Suprapubic skin (tissue), 4 donors: ENCODE measurements at regions not wholly inside any gene's neighbourhood (a gene's known extent, or its start where the extent isn't known, plus 50 kb on each side); places are given as distances from the start of the nearest gene placed in this dataset.

Source experiments
- EP300 ChIP-seq: sonication (generic); formaldehyde crosslinking; IDR thresholded peaks from one replicate; pipeline ENCODE4 v1.6.1; 2017; ENCODE audit warnings: antibody characterized with exemption
- POLR2A ChIP-seq, 2 donors: fragments of 450-650 bp; IDR thresholded peaks; one replicate each; pipeline ENCODE4 v1.6.1; 2017; ENCODE audit warnings: antibody characterized with exemption in 2 of 2, mild to moderate bottlenecking in 2 of 2, moderate library complexity in 2 of 2
- POLR2AphosphoS5 ChIP-seq, 3 donors: sonication (generic); formaldehyde crosslinking; IDR thresholded peaks; one replicate each; pipeline ENCODE4 v1.6.1; 2017; ENCODE audit warnings: antibody characterized with exemption in 3 of 3
- TF ChIP-seq, protein P1 (sequence below), 2 donors: fragments of 200-600 bp in 1 of 2; fragments of 450-650 bp in 1 of 2; sonication (generic) in 1 of 2; IDR thresholded peaks; one replicate each; pipeline ENCODE4 v1.5.1; 2016 to 2019; ENCODE audit warnings: antibody characterized with exemption in 2 of 2, mild to moderate bottlenecking in 1 of 2, moderate library complexity in 1 of 2

GRCh38 chrX:46311581-46312120 is 233.6 kb downstream of the ZNF674 start:
- TF ChIP-seq, protein P1, sequence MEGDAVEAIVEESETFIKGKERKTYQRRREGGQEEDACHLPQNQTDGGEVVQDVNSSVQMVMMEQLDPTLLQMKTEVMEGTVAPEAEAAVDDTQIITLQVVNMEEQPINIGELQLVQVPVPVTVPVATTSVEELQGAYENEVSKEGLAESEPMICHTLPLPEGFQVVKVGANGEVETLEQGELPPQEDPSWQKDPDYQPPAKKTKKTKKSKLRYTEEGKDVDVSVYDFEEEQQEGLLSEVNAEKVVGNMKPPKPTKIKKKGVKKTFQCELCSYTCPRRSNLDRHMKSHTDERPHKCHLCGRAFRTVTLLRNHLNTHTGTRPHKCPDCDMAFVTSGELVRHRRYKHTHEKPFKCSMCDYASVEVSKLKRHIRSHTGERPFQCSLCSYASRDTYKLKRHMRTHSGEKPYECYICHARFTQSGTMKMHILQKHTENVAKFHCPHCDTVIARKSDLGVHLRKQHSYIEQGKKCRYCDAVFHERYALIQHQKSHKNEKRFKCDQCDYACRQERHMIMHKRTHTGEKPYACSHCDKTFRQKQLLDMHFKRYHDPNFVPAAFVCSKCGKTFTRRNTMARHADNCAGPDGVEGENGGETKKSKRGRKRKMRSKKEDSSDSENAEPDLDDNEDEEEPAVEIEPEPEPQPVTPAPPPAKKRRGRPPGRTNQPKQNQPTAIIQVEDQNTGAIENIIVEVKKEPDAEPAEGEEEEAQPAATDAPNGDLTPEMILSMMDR (IDR thresholded peaks at IDR 0.05): no peak
- TF ChIP-seq POLR2A (IDR thresholded peaks at IDR 0.05) (no peak), POLR2AphosphoS5 (IDR thresholded peaks at IDR 0.05) (no peak), EP300 (no peak)
